ENCODE measurements at regions not wholly inside any gene's neighbourhood (a gene's known extent, or its start where the extent isn't known, plus 50 kb on each side); places are given as distances from the start of the nearest gene placed in this dataset.
"Not testable (repeated sequence)": the region's sequence is repeated elsewhere in the genome, so short reads cannot be mapped to it uniquely, and the experiment has no call there.

DNA sequence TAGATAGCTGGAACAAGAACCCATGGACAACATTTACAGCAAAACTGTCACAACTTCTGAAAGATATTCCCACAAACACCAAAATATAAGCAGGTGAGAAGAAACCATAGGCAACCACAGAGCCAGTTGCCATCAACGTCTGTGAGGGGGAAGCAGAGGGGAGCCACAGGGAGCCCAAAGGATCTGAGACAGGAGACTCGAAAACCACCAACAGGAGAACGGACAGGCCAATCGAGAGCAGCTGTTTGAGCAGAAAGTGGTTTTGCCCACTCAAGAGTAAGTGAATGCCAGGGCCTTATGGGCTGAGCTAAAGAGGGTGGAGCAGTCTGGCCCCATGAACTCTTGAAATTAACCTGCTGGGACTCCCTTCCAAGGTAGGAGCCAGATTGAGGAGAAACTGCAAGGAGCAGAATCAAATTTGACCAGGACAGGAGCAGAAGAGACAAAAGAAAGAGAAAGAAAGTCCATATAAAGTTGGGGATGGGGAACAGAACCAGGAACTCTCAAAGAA lies 195.4 kb downstream of the ANKRD60 start:
- no peak for DNase-seq

DNA sequence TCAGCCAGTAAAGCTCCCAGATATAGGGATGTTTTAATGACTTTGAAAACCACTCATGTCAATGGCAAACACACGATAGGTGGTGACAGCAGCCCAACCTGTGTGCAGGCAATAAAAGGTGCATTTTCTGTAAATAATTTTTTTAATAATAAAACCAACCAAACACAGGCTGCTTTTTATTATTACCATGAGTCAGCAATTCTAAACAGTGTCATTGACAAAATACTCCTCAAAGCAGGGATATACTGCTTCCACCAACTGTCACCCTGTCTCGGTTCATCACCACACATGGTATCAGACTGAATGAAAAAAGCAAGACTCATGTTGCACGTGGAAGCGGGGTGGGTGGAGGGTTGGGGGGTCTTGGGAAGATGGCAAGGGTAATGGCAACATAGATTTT lies 195.9 kb downstream of the ANKRD60 start:
- DNase-seq: no peak

DNA sequence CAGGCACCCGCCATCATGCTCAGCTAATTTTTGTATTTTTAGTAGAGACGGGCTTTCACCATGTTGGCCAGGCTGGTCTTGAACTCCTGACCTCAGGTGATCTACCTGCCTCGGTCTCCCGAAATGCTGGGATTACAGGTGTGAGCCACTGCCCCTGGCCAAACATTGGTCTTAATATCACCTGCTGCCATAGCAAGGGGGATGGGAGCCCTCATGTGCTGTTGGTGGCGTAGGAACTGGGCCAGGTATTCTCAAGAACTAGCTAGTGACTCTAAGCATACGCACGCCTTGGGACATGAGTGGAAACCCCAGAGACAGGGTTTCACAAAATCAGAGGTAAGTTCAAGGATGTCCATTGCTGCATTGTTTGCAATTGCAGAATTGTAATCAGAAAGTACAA lies 197.1 kb downstream of the ANKRD60 start:
- not testable (repeated sequence) for DNase-seq

DNA sequence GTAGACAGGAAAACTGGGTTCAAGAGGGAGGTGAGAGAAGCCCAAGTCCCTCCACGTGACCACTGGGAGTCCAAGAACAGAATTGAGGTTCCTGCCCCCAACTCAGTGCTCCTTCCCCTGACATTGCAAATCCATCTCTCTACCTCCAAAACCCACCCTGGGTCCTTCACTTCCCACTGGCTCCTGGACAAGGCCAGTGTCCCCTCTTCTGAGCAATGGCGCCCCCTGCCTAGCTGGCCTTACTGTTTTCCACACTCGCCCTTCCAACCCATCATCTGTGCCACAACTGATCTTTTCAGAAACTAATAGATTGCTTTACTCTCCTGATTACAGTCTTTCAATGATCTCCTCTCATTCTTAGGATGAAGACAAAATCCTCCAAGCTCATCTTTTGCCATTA lies 200.3 kb downstream of the ANKRD60 start:
- DNase-seq: peak; percentile 10

DNA sequence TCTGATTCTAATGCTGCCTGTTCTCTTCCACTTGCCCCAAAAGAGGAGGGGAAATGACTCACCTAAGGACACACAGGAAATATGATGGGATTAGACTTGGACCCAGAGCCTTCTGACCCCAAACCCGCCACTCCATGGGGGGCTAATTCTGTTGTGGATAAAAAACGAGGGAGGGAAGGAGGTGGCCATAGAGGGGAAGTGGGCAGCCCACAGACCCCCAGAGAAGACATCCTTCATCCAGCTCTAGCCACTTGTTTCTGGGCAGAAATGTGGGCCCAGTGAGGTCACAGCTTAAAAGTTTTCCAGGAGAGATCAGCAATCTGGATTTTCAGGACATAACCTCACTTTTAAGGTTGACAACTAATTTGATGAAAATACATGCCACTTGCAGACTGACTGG lies 202.1 kb downstream of the ANKRD60 start:
- no peak for DNase-seq

DNA sequence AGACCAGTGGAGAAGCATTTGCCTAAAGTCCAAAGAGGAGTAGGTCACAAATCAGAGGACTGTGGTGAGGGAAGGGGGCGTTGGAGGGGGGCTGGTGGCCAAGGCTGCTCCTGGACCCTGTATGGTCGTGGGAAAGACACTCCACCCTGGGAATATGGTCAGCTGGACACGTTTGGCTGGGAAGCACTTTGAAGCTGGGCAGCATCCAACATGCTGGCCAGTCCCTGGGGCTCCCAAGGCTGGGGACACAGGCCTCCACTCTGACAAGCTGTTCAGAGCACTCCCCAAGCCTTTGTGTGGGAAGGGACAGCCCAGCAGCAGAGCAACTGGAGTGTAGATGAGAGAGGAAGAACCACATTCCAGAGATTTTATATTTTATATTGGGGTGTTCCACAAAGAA lies 203.2 kb downstream of the ANKRD60 start:
- DNase-seq: no peak

DNA sequence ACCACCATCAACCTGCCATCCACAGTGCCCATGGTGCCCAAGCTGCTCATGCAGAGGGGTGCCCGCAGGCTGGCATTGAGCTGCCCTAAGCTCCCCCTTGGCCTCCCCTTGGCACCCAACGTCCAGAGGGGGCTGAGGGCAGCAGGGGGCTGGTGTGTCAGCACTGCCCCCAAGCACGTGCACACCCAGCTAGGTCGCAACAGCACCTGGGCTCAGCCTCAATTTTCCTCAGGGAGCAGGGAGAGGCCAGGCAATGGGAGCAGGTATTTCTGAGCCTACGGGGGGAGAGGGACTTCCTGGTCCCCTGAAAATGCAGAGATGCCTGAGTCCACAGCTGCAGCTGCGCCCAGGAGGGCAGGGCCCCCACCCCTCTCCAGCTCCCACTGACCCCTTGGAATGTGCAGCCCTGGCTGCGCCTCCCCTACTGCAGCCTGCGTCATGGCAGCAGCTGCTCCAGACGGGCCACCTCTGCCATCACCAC lies 204.2 kb downstream of the ANKRD60 start:
- DNase-seq: no peak

DNA sequence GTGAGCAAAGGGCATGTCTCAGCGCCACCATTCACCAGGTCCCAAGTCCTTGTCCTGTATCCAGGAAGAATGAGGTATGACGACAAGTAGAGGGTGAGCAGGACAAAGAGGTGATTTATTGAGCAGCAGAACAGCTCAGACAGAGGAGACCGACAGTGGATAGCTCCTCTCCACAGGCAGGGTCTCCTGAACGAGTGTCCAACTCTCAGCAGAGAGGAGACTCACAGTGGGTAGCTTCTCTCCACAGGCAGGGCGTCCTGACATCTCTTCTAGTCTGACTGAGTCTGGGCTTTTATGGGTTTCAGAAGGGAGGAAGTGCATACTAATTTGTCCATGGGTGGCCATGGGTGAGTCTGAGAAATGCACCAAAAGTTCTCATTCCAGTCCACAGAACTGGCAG lies 204.7 kb downstream of the ANKRD60 start:
- DNase-seq: no peak

DNA sequence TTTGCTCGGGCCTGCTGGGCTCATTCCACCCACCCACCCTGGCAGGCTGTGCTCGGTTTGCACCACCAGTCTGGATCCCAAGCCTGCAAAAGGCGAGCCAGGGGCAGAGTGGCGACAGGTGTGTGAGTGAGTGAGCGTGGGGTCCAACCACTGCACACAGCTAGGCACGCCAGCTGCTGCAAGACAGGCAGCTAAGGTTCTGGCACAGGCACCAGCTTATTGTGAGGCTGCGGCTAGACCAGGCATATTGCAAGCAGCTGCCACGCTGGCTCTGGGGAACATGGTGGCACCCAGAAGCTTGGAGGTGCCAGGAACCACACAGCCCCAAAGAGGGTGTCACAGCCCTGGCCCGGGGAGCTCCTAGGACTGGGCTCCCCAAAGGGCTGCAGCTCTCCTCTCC lies 205.1 kb downstream of the ANKRD60 start:
- no peak for DNase-seq

DNA sequence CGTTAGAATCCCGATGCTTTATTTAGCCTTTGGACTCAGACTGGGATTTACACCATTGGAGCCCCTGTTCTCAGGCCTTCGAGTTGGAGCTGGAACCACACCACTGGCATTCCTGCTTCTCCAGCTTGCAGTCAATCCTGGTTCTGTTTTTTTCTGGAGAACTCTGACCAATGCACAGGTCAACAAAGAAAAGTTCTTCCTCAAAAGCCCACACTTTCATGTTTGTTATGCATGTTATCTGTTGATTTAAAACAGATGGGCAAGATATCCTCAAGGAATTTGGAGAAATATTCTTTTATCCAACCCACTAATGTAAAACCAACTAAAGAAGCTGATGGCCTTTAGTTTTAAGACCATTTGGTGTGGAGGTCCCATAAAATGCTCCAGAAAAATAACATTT lies 205.7 kb downstream of the ANKRD60 start:
- no peak for DNase-seq

DNA sequence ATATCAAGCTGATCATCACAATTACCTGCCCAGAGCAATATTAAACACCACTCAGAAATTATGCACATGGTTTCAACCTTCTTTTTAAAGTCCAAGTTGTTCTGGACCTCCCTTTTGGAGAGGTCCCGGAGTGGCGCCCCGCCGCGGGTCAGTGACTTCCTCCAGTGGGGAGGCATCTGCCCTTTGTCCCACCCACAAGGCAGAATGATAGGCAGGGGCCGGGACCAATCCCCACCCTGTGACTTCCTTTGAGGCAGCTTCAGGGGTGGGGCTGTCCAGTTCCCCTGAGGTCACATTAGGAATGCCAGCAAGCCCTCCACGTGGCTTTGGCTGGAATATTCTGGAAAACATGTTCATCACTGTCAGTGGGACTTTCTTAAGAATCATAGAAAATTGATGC lies 207.0 kb downstream of the ANKRD60 start:
- no peak for DNase-seq

DNA sequence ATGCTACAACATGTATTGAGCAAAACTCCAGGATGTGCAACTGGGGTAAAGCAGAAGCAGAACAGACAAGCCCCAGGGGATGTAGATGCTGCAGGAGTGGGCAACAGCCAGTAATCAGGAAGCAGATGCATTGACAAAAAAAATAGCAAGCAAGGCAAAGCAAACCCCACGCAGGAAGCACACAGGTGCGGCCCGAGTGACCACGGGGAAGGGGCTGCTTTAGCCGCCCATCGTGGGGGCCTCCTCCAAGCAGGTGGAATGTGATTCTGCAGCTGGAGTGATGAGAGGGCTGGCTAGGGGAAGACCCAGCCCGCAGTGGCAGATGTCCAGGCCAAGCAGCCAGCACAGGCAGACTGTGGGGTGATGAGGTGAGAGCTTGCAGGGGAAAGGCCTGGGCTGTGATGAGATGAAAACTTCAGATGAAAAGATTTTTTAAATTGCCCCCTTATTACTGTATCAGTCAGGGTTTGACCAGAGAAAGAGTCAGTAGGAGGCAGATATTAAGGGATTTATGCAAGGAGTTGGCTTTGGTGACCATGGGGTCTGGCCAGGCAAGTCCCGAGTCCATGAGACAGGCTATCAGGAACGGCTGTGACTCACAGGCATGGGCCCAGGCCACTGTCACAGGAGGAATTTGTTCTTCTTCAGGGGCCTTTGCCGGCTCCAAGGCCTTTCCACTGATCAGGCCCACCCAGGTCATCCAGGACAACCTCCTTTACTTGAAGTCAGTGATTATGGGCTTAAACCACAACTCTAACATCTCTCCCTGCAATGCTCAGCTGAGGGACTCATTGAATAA lies 207.6 kb downstream of the ANKRD60 start:
- no peak for DNase-seq

DNA sequence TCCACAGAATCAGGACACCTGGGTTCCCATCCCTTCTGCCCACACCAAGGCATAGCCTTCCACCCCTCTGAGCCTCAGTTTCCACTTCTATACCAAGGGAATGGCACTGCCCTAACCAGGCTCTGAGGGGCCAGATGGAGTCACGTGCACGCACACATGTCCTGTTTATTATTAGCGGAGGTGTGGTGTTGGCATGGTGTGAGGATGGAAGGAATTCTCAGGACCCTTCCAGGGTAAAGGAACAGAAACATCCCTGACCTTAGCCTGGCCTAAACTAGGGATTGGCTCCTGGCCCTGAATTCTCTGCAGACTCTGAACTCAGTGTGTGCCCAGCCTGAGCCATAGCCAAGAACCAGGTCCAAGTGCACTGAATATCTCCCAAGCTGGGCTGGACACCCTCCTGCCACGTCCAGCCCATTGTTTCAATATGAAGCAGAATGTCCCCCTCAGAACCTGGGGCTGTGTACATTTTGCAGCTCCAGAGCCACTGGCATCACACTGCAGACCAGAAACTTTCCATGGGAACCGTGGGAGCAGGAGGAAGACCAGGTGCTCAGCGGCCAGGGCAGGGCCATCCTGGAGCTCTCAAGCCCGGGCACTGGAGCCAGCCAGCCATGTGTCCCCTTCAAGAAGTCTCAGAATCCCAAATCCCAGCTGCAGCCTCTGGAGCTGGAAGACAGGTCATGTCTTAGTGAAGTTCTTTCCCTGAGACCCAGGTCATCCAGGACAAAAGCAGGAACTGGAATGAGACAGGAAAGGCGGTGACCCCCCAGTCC lies 208.4 kb downstream of the ANKRD60 start:
- DNase-seq: no peak

DNA sequence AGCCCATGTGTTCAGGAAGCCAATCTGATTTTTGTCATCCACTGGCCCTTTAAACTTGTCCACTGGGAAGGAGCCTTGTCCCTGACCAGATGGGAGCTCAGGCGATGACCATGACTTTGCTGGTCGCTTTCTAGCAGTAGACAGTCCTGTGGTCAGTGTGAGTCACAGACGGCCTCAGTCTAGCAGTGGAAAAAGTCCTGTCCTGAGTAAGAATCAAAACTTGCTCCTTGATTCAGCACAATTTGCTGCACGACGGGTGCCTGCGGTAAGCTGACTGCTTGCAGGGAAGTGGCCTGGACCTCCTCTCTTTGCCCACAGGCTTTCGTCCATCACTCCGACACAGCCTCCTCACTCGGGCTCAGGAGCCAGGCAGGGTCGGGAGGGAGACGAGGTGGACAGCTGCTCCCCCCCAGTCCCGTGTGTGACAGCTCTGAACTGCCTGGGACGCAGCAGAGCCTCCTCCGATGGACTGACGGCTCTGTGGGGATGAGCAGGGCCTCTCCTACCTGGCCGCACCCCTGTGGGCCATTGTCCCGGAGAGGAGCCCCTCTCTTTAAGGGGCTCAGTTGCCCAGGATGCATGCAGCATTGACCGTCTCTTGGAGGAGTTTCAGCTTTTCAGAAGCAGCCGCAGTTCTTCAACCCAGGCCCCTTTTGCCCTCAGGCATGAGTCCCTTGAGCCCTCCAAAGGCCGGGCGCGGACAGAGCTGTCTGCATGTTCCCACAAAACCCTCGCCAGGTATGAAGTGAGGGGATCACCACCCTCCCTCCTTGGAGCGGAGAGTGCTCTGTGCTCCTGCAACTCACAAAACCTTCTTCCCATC lies 209.2 kb downstream of the ANKRD60 start:
- no peak for DNase-seq

DNA sequence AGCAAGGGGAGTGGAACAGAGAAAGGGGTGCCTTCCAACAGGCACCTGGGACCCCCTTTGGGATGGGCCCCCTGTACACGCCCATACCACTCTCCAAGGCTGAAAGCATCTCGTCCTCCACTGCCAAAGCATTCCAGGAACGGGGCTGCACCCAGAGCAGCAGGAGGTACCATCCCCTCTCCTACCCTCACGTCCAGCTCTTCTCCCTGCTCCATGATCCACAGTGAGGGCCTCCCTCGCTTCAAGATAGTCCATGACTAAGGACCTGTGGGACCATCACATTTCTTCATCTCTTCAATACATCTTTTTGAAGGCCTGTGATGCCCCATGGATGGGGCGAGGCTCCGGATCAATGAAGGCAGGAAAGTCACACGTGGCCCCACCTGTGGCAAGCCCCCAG lies 209.9 kb downstream of the ANKRD60 start:
- DNase-seq: no peak

DNA sequence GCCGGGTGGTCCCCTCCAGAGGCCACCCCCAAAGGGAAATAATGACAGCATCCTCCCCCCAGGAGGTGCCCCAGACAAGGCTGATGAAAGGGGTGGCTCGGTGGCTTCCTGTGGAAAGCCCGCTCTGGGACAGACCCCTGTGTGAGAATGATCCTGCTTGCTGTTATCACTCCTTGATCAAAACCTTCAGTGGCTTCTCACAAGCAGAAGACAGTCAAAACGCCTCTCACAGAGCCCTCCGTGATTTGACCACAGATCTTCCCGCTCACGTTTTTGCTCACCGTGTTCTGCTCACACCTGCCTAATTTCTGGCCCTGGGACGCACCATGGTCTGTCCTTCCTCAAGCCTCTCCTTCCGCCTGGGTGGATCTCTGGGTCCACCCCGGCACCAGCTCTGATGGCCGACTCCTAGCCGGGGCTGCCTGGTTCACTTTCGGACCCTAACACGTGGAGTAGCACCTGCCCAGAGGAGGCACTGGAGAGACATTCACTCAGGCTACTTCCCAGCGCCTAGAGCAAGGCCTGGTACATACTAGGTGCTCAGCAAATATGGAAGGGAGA lies 210.4 kb downstream of the ANKRD60 start:
- DNase-seq: no peak

DNA sequence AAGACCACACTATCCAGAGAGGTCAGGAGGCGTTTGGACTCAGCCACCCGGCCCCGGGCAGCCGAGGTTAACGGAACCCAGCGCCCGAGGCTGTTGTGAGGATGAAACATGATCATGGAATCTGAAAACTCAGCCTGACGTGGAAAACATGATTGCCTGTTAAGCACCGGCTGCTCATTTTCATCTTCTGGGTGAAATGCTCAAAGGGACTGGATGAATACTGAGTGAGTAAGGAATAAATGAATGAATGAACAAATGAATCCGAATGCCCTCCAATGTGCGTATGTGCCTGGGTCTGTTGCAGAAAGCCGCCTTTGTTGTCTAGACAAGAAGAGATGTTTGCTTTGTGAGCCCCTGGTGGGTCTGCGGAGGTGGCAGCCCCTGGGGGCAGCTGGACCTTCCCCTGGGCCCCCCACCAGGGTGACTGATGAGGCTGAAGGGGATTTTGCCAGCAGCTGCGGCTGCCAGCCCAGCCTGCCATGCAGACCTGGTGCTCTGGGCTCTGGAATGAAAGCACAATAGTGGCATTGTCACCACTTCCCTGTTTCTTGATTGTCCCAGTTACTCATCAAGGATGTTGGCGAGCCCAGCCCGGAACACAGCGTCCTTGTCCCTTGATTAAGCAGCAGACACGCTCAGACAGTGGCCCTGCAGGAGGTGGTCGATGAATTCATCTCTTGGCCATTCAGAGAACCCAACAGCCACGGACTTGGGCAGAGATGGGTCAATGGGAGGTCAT lies 211.1 kb downstream of the ANKRD60 start:
- no peak for DNase-seq

DNA sequence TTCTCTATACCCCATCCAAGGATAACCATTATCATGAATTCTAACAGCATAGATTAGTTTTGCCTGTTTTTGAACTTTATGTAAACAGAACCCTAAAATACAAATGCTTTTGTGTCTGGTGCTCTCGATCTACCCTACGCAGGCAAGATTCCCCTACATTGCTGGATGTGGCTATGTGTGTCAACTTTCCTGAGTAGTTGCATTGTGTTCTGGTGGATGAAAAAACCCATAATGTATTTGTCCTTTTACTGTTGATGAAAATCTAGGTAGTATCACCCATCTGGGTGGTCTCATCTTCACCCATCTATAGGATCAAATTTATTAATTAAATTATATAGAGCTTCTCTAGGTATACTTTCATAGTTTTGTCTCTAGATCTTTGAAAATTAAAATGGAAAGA lies 211.7 kb downstream of the ANKRD60 start:
- DNase-seq: no peak

DNA sequence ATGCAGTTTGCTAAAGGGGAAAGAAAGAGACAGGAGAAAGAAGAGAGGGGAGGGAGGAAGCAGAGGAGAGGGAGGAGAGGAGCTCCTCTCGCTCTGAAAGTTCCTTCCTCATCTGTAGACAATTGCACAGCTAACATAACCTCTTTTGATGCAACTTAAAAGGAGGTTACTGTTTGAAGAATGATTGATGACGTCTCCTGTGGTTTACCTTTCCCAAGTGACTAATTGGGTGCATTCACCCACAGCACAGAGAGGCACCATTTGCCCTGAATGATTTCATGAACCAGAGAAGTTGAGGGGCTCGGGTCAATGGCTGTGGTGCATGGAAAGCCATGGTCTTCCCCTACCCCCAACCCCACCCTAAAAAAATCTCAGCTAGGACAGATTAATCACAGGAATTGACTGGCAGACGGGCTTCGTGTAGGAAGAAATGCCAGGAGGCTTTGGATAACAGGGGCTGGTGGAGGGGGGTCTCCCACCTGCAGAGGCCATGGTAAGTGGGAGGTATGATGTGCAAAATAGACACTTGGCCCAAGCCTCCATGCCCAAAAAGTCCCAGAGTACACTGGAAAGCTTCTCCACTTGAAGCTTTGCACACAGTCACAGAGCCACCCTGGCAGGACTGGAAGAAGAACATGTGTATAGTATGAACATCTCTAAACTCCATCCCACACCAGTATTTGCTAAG lies 213.7 kb downstream of the ANKRD60 start:
- no peak for DNase-seq

DNA sequence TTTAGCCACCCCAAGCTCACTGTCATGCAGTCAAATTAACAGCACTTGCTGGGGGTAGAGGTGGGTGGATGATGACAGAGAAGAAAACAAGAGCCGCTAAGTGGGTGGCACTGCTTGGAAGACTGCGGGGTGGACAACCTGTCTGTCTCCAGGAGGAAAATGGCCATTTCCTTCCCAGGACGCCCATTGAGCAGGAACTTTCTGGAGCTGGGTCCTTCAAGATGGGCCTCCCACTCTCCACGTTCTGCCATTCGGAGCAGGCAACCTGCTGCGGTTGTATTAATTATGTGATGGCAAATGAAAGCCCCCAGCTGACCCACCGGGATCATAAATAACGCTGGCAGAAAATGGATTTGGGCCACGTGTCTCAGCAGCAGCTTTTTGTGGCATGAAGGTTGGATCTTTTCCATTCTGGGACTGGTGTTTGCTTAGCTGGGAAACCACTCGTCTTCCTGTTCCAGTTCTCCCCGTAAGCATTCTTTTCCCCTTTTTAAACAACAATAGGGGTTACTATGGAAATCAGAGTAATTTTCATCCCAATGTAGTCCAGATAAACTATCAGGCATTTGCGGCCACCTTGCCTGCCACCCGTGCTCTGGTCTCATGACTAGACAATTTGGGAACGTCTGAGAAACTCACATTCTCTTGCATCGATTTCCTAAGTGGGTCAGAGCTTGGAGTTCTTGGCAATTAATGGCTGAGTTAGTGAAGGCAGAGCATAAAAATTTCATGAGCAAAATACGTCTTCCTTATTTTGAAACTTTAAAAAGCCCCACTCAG lies 215.5 kb downstream of the ANKRD60 start:
- no peak for DNase-seq

All from hematopoietic multipotent progenitor cell treated with erythropoietin and hydrocortisone succinate and interleukin-3 and kit ligand, for 6 days (in vitro differentiated cells).